Activated CD4-positive, alpha-beta T cell treated with anti-CD3 and anti-CD28 coated beads, Interleukin-2, amount 10 ng/mL, durations not matched to agents 24 days and 14 days (primary cell): ENCODE measurements at regions not wholly inside any gene's neighbourhood (a gene's known extent, or its start where the extent isn't known, plus 50 kb on each side); places are given as distances from the start of the nearest gene placed in this dataset.
"Not testable (repeated sequence)": the region's sequence is repeated elsewhere in the genome, so short reads cannot be mapped to it uniquely, and the experiment has no call there.

Experiments
- DNase-seq: peaks from one replicate; pipeline ENCODE4 v3.0.0; 2022
- H3K27ac Mint-ChIP-seq: one replicate; pipeline ENCODE4 v1.8.0; 2022; ENCODE audit warnings: mild to moderate bottlenecking, mixed read lengths
- H3K27me3 Mint-ChIP-seq: one replicate; pipeline ENCODE4 v1.8.0; 2022; ENCODE audit warnings: mixed read lengths
- H3K36me3 Mint-ChIP-seq: one replicate; pipeline ENCODE4 v1.8.0; 2022; ENCODE audit warnings: low read depth, mild to moderate bottlenecking, mixed read lengths
- H3K4me1 Mint-ChIP-seq: one replicate; pipeline ENCODE4 v1.8.0; 2021; ENCODE audit warnings: mixed read lengths
- H3K4me3 Mint-ChIP-seq: one replicate; pipeline ENCODE4 v1.8.0; 2022; ENCODE audit warnings: mild to moderate bottlenecking, moderate library complexity, mixed read lengths
- H3K9me3 Mint-ChIP-seq: one replicate; pipeline ENCODE4 v1.8.0; 2021; ENCODE audit warnings: mixed read lengths
- intact Hi-C: fragments of 100-400 bp; cut with micrococcal nuclease; formaldehyde crosslinking; loops from one replicate; pipeline ENCODE4 v1.15.1; 2023

- DNase-seq, H3K36me3 Mint-ChIP-seq, intact Hi-C loops, H3K4me1 Mint-ChIP-seq, H3K9me3 Mint-ChIP-seq, H3K27ac Mint-ChIP-seq, H3K4me3 Mint-ChIP-seq, H3K27me3 Mint-ChIP-seq: not testable (repeated sequence)
Observed at GRCh38 chr6:140147825-140148814, 773.7 kb upstream of the CITED2 start.

GRCh38 chr6:140140891-140141290 lies 766.4 kb upstream of the CITED2 start:
- Mint-ChIP-seq H3K36me3 (no peaks in the 10 kb centered on the region), H3K9me3 (no peaks in the 10 kb centered on the region), H3K4me3 (no peak overlapping the region), H3K27me3 (no peaks in the 10 kb centered on the region), H3K27ac (no peak overlapping the region), H3K4me1 (no peaks in the 10 kb centered on the region)
- intact Hi-C loops: no loop called here
- DNase-seq: no peak

- Mint-ChIP-seq H3K27me3 (no peaks in the 10 kb centered on the region), H3K4me1 (no peaks in the 10 kb centered on the region), H3K27ac (no peak overlapping the region), H3K36me3 (no peaks in the 10 kb centered on the region), H3K9me3 (peaks cover 4% of the 10 kb centered on the region), H3K4me3 (no peak overlapping the region)
- intact Hi-C loops: no loop called here
- no peak for DNase-seq
Observed at GRCh38 chr6:140138311-140139010, 764.0 kb upstream of the CITED2 start.

- Mint-ChIP-seq H3K4me1 (no peaks in the 10 kb centered on the region), H3K27ac (no peak overlapping the region), H3K4me3 (no peak overlapping the region), H3K27me3 (no peaks in the 10 kb centered on the region), H3K36me3 (no peaks in the 10 kb centered on the region), H3K9me3 (peaks cover 10% of the 10 kb centered on the region)
- intact Hi-C loops: no loop called here
- no peak for DNase-seq
Observed at GRCh38 chr6:140134224-140134623, 759.8 kb upstream of the CITED2 start.

- H3K9me3 Mint-ChIP-seq: peaks cover 10% of the 10 kb centered on the region
- no peak overlapping the region for H3K4me3 Mint-ChIP-seq
- H3K27ac Mint-ChIP-seq: no peak overlapping the region
- no peak for DNase-seq
- no peaks in the 10 kb centered on the region for H3K27me3 Mint-ChIP-seq
- H3K36me3 Mint-ChIP-seq: no peaks in the 10 kb centered on the region
- no peaks in the 10 kb centered on the region for H3K4me1 Mint-ChIP-seq
- intact Hi-C loops: no loop called here
Observed at GRCh38 chr6:140130074-140130473, 755.6 kb upstream of the CITED2 start.

GRCh38 chr6:140124498-140124897 lies 750.0 kb upstream of the CITED2 start:
- intact Hi-C loops: no loop called here
- Mint-ChIP-seq H3K27me3 (no peaks in the 10 kb centered on the region), H3K9me3 (no peaks in the 10 kb centered on the region), H3K27ac (no peak overlapping the region), H3K4me1 (no peaks in the 10 kb centered on the region), H3K4me3 (no peak overlapping the region), H3K36me3 (no peaks in the 10 kb centered on the region)
- DNase-seq: no peak

- H3K4me3 Mint-ChIP-seq: no peak overlapping the region
- H3K4me1 Mint-ChIP-seq: no peaks in the 10 kb centered on the region
- intact Hi-C loops: no loop called here
- no peaks in the 10 kb centered on the region for H3K27me3 Mint-ChIP-seq
- H3K27ac Mint-ChIP-seq: no peak overlapping the region
- H3K36me3 Mint-ChIP-seq: no peaks in the 10 kb centered on the region
- no peak for DNase-seq
- H3K9me3 Mint-ChIP-seq: no peaks in the 10 kb centered on the region
Observed at GRCh38 chr6:140108167-140108566, 733.7 kb upstream of the CITED2 start.

GRCh38 chr6:140107216-140107615 lies 732.8 kb upstream of the CITED2 start:
- H3K27ac Mint-ChIP-seq: no peak overlapping the region
- H3K9me3 Mint-ChIP-seq: no peaks in the 10 kb centered on the region
- H3K4me3 Mint-ChIP-seq: no peak overlapping the region
- H3K27me3 Mint-ChIP-seq: no peaks in the 10 kb centered on the region
- H3K36me3 Mint-ChIP-seq: no peaks in the 10 kb centered on the region
- H3K4me1 Mint-ChIP-seq: no peaks in the 10 kb centered on the region
- DNase-seq: no peak
- intact Hi-C loops: no loop called here

- Mint-ChIP-seq H3K9me3 (no peaks in the 10 kb centered on the region), H3K27ac (no peak overlapping the region), H3K4me1 (no peaks in the 10 kb centered on the region), H3K27me3 (no peaks in the 10 kb centered on the region), H3K36me3 (no peaks in the 10 kb centered on the region), H3K4me3 (no peak overlapping the region)
- intact Hi-C loops: no loop called here
- DNase-seq: no peak
Observed at GRCh38 chr6:140105857-140106256, 731.4 kb upstream of the CITED2 start.

GRCh38 chr6:140105241-140105640 lies 730.8 kb upstream of the CITED2 start:
- no peak for DNase-seq
- intact Hi-C loops: no loop called here
- Mint-ChIP-seq H3K9me3 (no peaks in the 10 kb centered on the region), H3K27me3 (no peaks in the 10 kb centered on the region), H3K36me3 (no peaks in the 10 kb centered on the region), H3K4me3 (no peak overlapping the region), H3K27ac (no peak overlapping the region), H3K4me1 (no peaks in the 10 kb centered on the region)

- intact Hi-C loops: no loop called here
- no peaks in the 10 kb centered on the region for H3K36me3 Mint-ChIP-seq
- H3K4me1 Mint-ChIP-seq: no peaks in the 10 kb centered on the region
- no peaks in the 10 kb centered on the region for H3K9me3 Mint-ChIP-seq
- no peak overlapping the region for H3K4me3 Mint-ChIP-seq
- no peak for DNase-seq
- H3K27me3 Mint-ChIP-seq: no peaks in the 10 kb centered on the region
- H3K27ac Mint-ChIP-seq: no peak overlapping the region
Observed at GRCh38 chr6:140101818-140102217, 727.4 kb upstream of the CITED2 start.

GRCh38 chr6:140101367-140101766 lies 726.9 kb upstream of the CITED2 start:
- no peak for DNase-seq
- H3K9me3 Mint-ChIP-seq: no peaks in the 10 kb centered on the region
- intact Hi-C loops: no loop called here
- no peaks in the 10 kb centered on the region for H3K36me3 Mint-ChIP-seq
- H3K27me3 Mint-ChIP-seq: no peaks in the 10 kb centered on the region
- no peaks in the 10 kb centered on the region for H3K4me1 Mint-ChIP-seq
- no peak overlapping the region for H3K4me3 Mint-ChIP-seq
- H3K27ac Mint-ChIP-seq: no peak overlapping the region

- intact Hi-C loops: no loop called here
- no peak for DNase-seq
- H3K4me3 Mint-ChIP-seq: no peak overlapping the region
- no peaks in the 10 kb centered on the region for H3K36me3 Mint-ChIP-seq
- no peaks in the 10 kb centered on the region for H3K9me3 Mint-ChIP-seq
- no peaks in the 10 kb centered on the region for H3K27me3 Mint-ChIP-seq
- no peak overlapping the region for H3K27ac Mint-ChIP-seq
- no peaks in the 10 kb centered on the region for H3K4me1 Mint-ChIP-seq
Observed at GRCh38 chr6:140095532-140095931, 721.1 kb upstream of the CITED2 start.

- Mint-ChIP-seq H3K4me3 (no peak overlapping the region), H3K36me3 (no peaks in the 10 kb centered on the region), H3K4me1 (no peaks in the 10 kb centered on the region), H3K27me3 (no peaks in the 10 kb centered on the region), H3K27ac (no peak overlapping the region), H3K9me3 (no peaks in the 10 kb centered on the region)
- no peak for DNase-seq
- intact Hi-C loops: no loop called here
Observed at GRCh38 chr6:140091895-140092294, 717.4 kb upstream of the CITED2 start.
